ENCODE measurements at regions not wholly inside any gene's neighbourhood (a gene's known extent, or its start where the extent isn't known, plus 50 kb on each side); places are given as distances from the start of the nearest gene placed in this dataset.
"Not testable (repeated sequence)": the region's sequence is repeated elsewhere in the genome, so short reads cannot be mapped to it uniquely, and the experiment has no call there.

GRCh38 chr7:79952399-79952798, 182.2 kb upstream of the GNAI1 start:
- no peak for DNase-seq

- DNase-seq = no peak
Measured at GRCh38 chr7:79951415-79951814, 183.2 kb upstream of the GNAI1 start.

- no peak for DNase-seq
Measured at GRCh38 chr7:79949778-79950177, 184.9 kb upstream of the GNAI1 start.

- DNase-seq = no peak
Measured at GRCh38 chr7:79936281-79936983, 198.2 kb upstream of the GNAI1 start.

GRCh38 chr7:79934727-79935126, 199.9 kb upstream of the GNAI1 start:
- DNase-seq = no peak

- no peak for DNase-seq
Measured at GRCh38 chr7:79933144-79933543, 201.5 kb upstream of the GNAI1 start.

- DNase-seq = no peak
Measured at GRCh38 chr7:79930604-79931003, 204.0 kb upstream of the GNAI1 start.

- no peak for DNase-seq
Measured at GRCh38 chr7:79927116-79927515, 207.5 kb upstream of the GNAI1 start.

GRCh38 chr7:79923953-79924352, 210.7 kb upstream of the GNAI1 start:
- DNase-seq = no peak

GRCh38 chr7:79922894-79923293, 211.7 kb upstream of the GNAI1 start:
- DNase-seq = no peak

- DNase-seq = no peak
Measured at GRCh38 chr7:79921976-79922375, 212.7 kb upstream of the GNAI1 start.

GRCh38 chr7:79918632-79919031, 216.0 kb upstream of the GNAI1 start:
- not testable (repeated sequence) for DNase-seq

- DNase-seq = not testable (repeated sequence)
Measured at GRCh38 chr7:79915346-79915745, 219.3 kb upstream of the GNAI1 start.

- no peak for DNase-seq
Measured at GRCh38 chr7:79912213-79912633, 222.4 kb upstream of the GNAI1 start.

- DNase-seq = no peak
Measured at GRCh38 chr7:79911420-79911819, 223.2 kb upstream of the GNAI1 start.

- no peak for DNase-seq
Measured at GRCh38 chr7:79909176-79909575, 225.5 kb upstream of the GNAI1 start.

GRCh38 chr7:79897166-79897565, 237.5 kb upstream of the GNAI1 start:
- DNase-seq = no peak

- no peak for DNase-seq
Measured at GRCh38 chr7:79893991-79894390, 240.6 kb upstream of the GNAI1 start.

- DNase-seq = no peak
Measured at GRCh38 chr7:79882922-79883321, 251.7 kb upstream of the GNAI1 start.

- DNase-seq = no peak
Measured at GRCh38 chr7:79880312-79880711, 254.3 kb upstream of the GNAI1 start.

- DNase-seq = no peak
Measured at GRCh38 chr7:79877874-79878465, 256.7 kb upstream of the GNAI1 start.

GRCh38 chr7:79876848-79877252, 257.8 kb upstream of the GNAI1 start:
- DNase-seq = no peak

- no peak for DNase-seq
Measured at GRCh38 chr7:79874797-79875196, 259.8 kb upstream of the GNAI1 start.

GRCh38 chr7:79872176-79872575, 262.5 kb upstream of the GNAI1 start:
- DNase-seq = no peak

- no peak for DNase-seq
Measured at GRCh38 chr7:79868010-79868409, 266.6 kb upstream of the GNAI1 start.

Data from activated CD4-positive, alpha-beta T cell treated with anti-CD3 and anti-CD28 coated beads, Interleukin-2, amount 50 U/mL, for 1 hour (primary cell).